GM12891 (cell line): ENCODE measurements at regions not wholly inside any gene's neighbourhood (a gene's known extent, or its start where the extent isn't known, plus 50 kb on each side); places are given as distances from the start of the nearest gene placed in this dataset.

Experiments used
- POLR2A ChIP-seq: IDR thresholded peaks from 2 replicates; pipeline ENCODE4 v1.6.1; 2011; ENCODE audit warnings: low read depth, low read length, control low read depth
- POLR2AphosphoS5 ChIP-seq: IDR thresholded peaks from 2 replicates; pipeline ENCODE4 v1.6.1; 2011; ENCODE audit warnings: low read depth, low read length, control low read depth
- SPI1 ChIP-seq: IDR thresholded peaks from 2 replicates; pipeline ENCODE4 v1.6.1; 2011; ENCODE audit warnings: low read depth, low read length, control low read depth
- TAF1 ChIP-seq: IDR thresholded peaks from 2 replicates; pipeline ENCODE4 v1.6.1; 2011; ENCODE audit warnings: low read depth, low read length, control low read depth

DNA sequence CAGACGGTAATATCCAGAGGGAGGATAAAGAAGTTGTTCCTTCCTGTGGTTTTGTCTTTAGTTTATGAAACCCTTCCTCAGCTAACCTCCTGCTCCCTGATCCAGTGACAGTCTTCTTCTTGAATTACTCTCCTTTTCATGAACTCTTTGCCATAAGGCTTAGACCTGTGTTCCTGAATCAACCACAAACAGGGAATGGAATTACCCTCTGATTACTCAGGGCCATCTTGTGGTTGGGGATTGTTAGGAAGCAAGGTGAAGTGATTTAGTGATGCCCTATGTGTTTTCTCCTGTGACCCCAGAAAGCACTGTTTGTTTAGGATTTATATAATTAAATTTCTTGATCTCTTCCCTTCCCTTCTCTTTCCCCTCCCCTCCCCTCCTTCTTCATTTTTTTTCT is 409.1 kb downstream of the TAF11L14 start:
- no peak for TF ChIP-seq POLR2A
- no peak for TF ChIP-seq POLR2AphosphoS5
- no peak for TF ChIP-seq TAF1
- no peak for TF ChIP-seq SPI1
